ENCODE measurements at regions not wholly inside any gene's neighbourhood (a gene's known extent, or its start where the extent isn't known, plus 50 kb on each side); places are given as distances from the start of the nearest gene placed in this dataset.

DNA sequence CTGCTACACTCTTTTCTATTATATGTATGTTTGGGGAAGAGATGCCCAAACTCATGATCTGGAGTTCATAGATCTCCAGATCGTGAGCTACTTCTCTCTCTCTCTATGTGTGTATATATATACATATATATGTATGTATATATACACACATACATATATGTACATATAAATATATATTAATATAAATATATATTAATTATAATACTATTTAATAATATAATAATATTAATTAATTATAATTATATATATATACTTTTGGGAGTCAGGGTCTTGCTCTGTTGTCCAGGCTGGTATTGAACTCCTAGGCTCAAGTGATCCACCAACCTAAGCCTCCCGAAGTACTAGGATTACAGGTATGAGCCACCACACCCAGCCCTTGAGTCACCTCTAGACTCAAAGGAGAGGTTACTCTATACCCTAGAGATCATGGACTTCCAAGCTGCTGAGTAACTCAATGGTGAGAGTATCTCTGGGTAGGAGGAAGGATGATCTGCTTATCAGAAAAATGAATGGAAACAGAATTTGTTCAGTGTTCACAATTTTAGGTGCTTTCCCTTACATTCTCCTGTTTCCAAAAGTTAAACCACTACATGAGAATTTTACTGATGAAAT is 463.5 kb upstream of the TRIB2 start:
- WGBS (ENCODE audit: insufficient coverage), result no CpG with 5 or more reads among the region's 2 CpGs
- DNase-seq, result no peak
- Histone ChIP-seq H3K4me3 (ENCODE audit: control insufficient read depth in 1 of 7, extremely low read depth in 1 of 7, insufficient read depth in 4 of 7, low read depth in 2 of 7, low read length in 6 of 7) (no peak overlapping the region), H3K36me3 (ENCODE audit: control insufficient read depth in 4 of 4, insufficient read depth in 4 of 4, low read length in 3 of 4) (no peaks in the 10 kb centered on the region), H3K27ac (ENCODE audit: insufficient read depth in 1 of 2, low read depth in 1 of 2, low read length in 2 of 2, poor library complexity in 1 of 2, severe bottlenecking in 2 of 2) (no peak overlapping the region), H3K9me3 (ENCODE audit: control extremely low read depth in 1 of 5, control insufficient read depth in 4 of 5, insufficient read depth in 2 of 5, low read depth in 1 of 5, low read length in 4 of 5) (no peaks in the 10 kb centered on the region), H3K27me3 (replicated peaks in 2 of 5; ENCODE audit: control insufficient read depth in 4 of 5, insufficient read depth in 5 of 5, low read length in 4 of 5) (no peaks in the 10 kb centered on the region), H3K4me1 (ENCODE audit: control extremely low read depth in 1 of 4, control insufficient read depth in 4 of 4, insufficient read depth in 4 of 4, low read length in 3 of 4) (no peaks in the 10 kb centered on the region)
- POLR2A ChIA-PET, result interaction anchor here (0.5 kb wide), 1 partner anchor 8 kb away, joined by 3 read pairs; no protein-coding TSS in a partner anchor
- CTCF ChIA-PET, result interaction anchor here (0.9 kb wide), 1 partner anchor 19 kb away, joined by 3 read pairs; no protein-coding TSS in a partner anchor

DNA sequence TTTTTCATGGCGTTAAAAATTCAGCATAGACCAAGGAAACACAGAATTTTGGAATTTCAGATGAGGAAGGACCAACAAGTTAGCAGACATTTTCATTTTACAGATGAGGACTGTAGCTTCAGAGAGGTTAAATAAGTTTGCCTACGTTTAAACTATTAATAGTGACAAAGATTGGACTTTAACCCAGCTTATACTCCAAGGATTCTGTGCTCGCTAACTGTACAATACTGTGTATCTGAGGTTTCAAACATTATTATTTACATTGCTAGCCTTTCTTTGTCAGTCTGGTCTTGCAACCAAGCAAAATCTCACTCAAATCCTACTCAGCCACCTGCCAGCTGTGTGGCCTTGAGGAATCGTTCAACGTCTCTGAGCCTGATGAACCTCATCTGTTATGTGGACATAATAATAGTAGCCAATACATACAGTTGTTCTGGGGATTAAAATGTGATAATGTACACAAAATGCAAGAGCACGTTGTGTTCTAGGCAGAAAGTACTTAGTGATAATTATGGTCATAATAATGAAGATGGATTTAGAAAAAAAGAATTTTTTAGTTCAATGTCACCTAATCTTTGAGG is 462.4 kb upstream of the TRIB2 start:
- ChIA-PET CTCF (interaction anchor here (0.9 kb wide), 1 partner anchor 18 kb away, joined by 3 read pairs; no protein-coding TSS in a partner anchor), POLR2A (no interaction called here)
- no peaks in the 10 kb centered on the region for H3K4me1 ChIP-seq (ENCODE audit: control extremely low read depth in 1 of 4, control insufficient read depth in 4 of 4, insufficient read depth in 4 of 4, low read length in 3 of 4)
- 100% methylated on average over 2 of the region's 6 CpGs for WGBS (ENCODE audit: insufficient coverage)
- H3K9me3 ChIP-seq (ENCODE audit: control extremely low read depth in 1 of 5, control insufficient read depth in 4 of 5, insufficient read depth in 2 of 5, low read depth in 1 of 5, low read length in 4 of 5), result no peaks in the 10 kb centered on the region
- H3K4me3 ChIP-seq (ENCODE audit: control insufficient read depth in 1 of 7, extremely low read depth in 1 of 7, insufficient read depth in 4 of 7, low read depth in 2 of 7, low read length in 6 of 7), result no peak overlapping the region
- no peaks in the 10 kb centered on the region for H3K36me3 ChIP-seq (ENCODE audit: control insufficient read depth in 4 of 4, insufficient read depth in 4 of 4, low read length in 3 of 4)
- DNase-seq, result no peak
- H3K27me3 ChIP-seq (replicated peaks in 2 of 5; ENCODE audit: control insufficient read depth in 4 of 5, insufficient read depth in 5 of 5, low read length in 4 of 5), result no peaks in the 10 kb centered on the region
- H3K27ac ChIP-seq (ENCODE audit: insufficient read depth in 1 of 2, low read depth in 1 of 2, low read length in 2 of 2, poor library complexity in 1 of 2, severe bottlenecking in 2 of 2), result no peak overlapping the region

DNA sequence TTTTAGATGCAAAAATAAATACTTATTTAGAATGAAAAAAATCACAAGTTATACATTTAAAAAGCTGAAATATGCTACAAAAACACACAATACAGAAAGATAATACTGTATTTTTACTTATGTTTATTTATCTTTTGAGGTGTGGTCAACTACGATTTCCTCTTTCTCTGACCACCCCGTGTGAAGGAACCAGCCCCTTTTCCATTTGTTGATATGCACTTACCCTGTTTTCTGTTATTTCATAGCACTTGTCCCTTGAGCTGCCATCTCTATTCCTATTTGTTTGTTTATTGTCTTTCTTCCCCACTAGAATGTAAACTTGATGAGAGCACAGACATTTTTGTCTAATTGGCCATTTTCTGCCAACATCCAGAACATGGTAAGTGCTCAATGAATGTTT is 460.5 kb upstream of the TRIB2 start:
- CTCF ChIA-PET, result no interaction called here
- Histone ChIP-seq H3K27me3 (replicated peaks in 2 of 5; ENCODE audit: control insufficient read depth in 4 of 5, insufficient read depth in 5 of 5, low read length in 4 of 5) (no peaks in the 10 kb centered on the region), H3K36me3 (ENCODE audit: control insufficient read depth in 4 of 4, insufficient read depth in 4 of 4, low read length in 3 of 4) (no peaks in the 10 kb centered on the region), H3K4me1 (ENCODE audit: control extremely low read depth in 1 of 4, control insufficient read depth in 4 of 4, insufficient read depth in 4 of 4, low read length in 3 of 4) (no peaks in the 10 kb centered on the region), H3K9me3 (ENCODE audit: control extremely low read depth in 1 of 5, control insufficient read depth in 4 of 5, insufficient read depth in 2 of 5, low read depth in 1 of 5, low read length in 4 of 5) (no peaks in the 10 kb centered on the region), H3K4me3 (ENCODE audit: control insufficient read depth in 1 of 7, extremely low read depth in 1 of 7, insufficient read depth in 4 of 7, low read depth in 2 of 7, low read length in 6 of 7) (no peak overlapping the region), H3K27ac (ENCODE audit: insufficient read depth in 1 of 2, low read depth in 1 of 2, low read length in 2 of 2, poor library complexity in 1 of 2, severe bottlenecking in 2 of 2) (no peak overlapping the region)
- 60% methylated on average over 1 of the region's 2 CpGs for WGBS (ENCODE audit: insufficient coverage)
- DNase-seq, result no peak
- POLR2A ChIA-PET, result no interaction called here

DNA sequence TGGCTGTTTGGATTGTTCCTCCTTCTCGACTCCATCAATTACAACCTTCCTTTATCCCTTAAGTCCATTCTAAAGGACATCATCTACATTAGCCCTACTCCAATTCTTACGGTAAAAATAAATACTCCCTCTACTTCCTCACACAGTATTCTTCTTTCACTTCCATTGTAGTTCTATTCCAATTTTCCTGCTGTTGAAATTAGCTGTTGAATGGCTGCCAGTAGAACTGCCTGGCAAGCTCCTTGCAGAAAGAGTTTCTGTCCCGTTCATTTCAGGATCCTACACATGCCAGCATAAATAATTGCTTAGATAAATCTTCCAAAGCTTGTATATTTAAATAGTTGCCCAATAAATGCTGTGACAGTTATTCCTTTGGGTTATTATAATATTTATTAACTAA is 459.3 kb upstream of the TRIB2 start:
- H3K27me3 ChIP-seq (replicated peaks in 2 of 5; ENCODE audit: control insufficient read depth in 4 of 5, insufficient read depth in 5 of 5, low read length in 4 of 5), result no peaks in the 10 kb centered on the region
- H3K27ac ChIP-seq (ENCODE audit: insufficient read depth in 1 of 2, low read depth in 1 of 2, low read length in 2 of 2, poor library complexity in 1 of 2, severe bottlenecking in 2 of 2), result no peak overlapping the region
- no peak for DNase-seq
- ChIA-PET CTCF (interaction anchor here (1.1 kb wide), 1 partner anchor 15 kb away, joined by 3 read pairs; no protein-coding TSS in a partner anchor), POLR2A (no interaction called here)
- H3K9me3 ChIP-seq (ENCODE audit: control extremely low read depth in 1 of 5, control insufficient read depth in 4 of 5, insufficient read depth in 2 of 5, low read depth in 1 of 5, low read length in 4 of 5), result no peaks in the 10 kb centered on the region
- H3K36me3 ChIP-seq (ENCODE audit: control insufficient read depth in 4 of 4, insufficient read depth in 4 of 4, low read length in 3 of 4), result no peaks in the 10 kb centered on the region
- H3K4me3 ChIP-seq (ENCODE audit: control insufficient read depth in 1 of 7, extremely low read depth in 1 of 7, insufficient read depth in 4 of 7, low read depth in 2 of 7, low read length in 6 of 7), result no peak overlapping the region
- 100% methylated on average over 2 of the region's 3 CpGs for WGBS (ENCODE audit: insufficient coverage)
- H3K4me1 ChIP-seq (ENCODE audit: control extremely low read depth in 1 of 4, control insufficient read depth in 4 of 4, insufficient read depth in 4 of 4, low read length in 3 of 4), result no peaks in the 10 kb centered on the region

DNA sequence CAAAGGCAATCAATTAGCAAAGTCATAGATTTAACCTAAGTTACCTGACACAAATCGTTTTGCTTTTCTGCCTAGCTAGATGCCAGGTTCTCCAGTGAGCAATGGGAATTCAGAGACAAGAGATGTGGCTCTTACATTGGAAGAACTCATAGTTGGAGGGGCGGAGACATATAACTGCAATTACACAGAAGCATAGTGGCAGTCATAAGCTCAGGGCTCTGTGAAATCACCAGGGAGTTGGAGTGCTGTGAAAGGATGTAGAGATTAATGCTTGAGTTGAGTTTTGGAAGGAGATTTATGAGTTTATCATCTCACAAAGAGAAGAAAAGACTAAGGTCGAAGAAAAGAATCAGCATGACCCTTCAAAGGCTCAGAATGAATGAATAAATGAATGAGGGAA is 457.2 kb upstream of the TRIB2 start:
- DNase-seq, result no peak
- no peak overlapping the region for H3K27ac ChIP-seq (ENCODE audit: insufficient read depth in 1 of 2, low read depth in 1 of 2, low read length in 2 of 2, poor library complexity in 1 of 2, severe bottlenecking in 2 of 2)
- H3K4me3 ChIP-seq (ENCODE audit: control insufficient read depth in 1 of 7, extremely low read depth in 1 of 7, insufficient read depth in 4 of 7, low read depth in 2 of 7, low read length in 6 of 7), result no peak overlapping the region
- H3K9me3 ChIP-seq (ENCODE audit: control extremely low read depth in 1 of 5, control insufficient read depth in 4 of 5, insufficient read depth in 2 of 5, low read depth in 1 of 5, low read length in 4 of 5), result no peaks in the 10 kb centered on the region
- no peaks in the 10 kb centered on the region for H3K36me3 ChIP-seq (ENCODE audit: control insufficient read depth in 4 of 4, insufficient read depth in 4 of 4, low read length in 3 of 4)
- POLR2A ChIA-PET, result no interaction called here
- no peaks in the 10 kb centered on the region for H3K27me3 ChIP-seq (replicated peaks in 2 of 5; ENCODE audit: control insufficient read depth in 4 of 5, insufficient read depth in 5 of 5, low read length in 4 of 5)
- CTCF ChIA-PET, result interaction anchor here (1.4 to 1.5 kb wide), 2 partner anchors 10 to 14 kb away, joined by 4 to 5 read pairs; no protein-coding TSS in a partner anchor
- peaks cover 0 to 8% (median 0%) of the 10 kb centered on the region in 4 experiments for H3K4me1 ChIP-seq (ENCODE audit: control extremely low read depth in 1 of 4, control insufficient read depth in 4 of 4, insufficient read depth in 4 of 4, low read length in 3 of 4)
- 94% methylated on average over 2 of the region's 3 CpGs for WGBS (ENCODE audit: insufficient coverage)

DNA sequence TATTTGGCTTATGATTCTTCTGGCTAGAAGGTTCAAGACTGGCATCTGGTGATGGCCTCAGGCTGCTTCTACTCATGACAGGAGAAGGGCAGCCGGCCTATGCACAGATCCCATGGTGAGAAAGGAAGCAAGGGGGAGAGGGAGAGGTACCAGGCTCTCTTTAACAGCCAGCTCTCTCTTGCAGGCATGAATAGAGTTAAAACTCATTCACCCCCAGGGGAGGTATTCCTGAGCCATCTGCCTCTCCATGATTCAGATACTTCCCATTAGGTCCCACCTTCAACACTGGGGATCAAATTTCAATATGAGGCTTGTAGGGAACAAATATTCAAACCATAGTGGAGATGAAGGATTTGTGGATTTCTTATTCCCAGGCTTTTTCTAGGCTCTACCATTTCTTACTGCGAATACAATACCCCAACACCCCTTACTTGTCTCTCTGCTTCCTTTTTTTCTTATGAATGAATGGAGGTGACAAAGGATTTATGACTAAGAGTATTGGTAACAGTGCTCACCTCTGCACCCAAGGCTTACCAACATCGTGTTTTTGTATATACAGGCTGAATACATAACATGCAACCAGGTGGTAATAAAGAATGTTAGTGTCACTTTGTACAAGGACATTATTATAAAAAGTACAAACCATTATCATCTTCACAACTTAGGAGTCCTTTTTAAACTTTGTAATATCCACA is 454.6 kb upstream of the TRIB2 start:
- 100% methylated on average over 1 of the region's 3 CpGs for WGBS (ENCODE audit: insufficient coverage)
- Histone ChIP-seq H3K27me3 (replicated peaks in 2 of 5; ENCODE audit: control insufficient read depth in 4 of 5, insufficient read depth in 5 of 5, low read length in 4 of 5) (no peaks in the 10 kb centered on the region), H3K27ac (ENCODE audit: insufficient read depth in 1 of 2, low read depth in 1 of 2, low read length in 2 of 2, poor library complexity in 1 of 2, severe bottlenecking in 2 of 2) (no peak overlapping the region), H3K36me3 (ENCODE audit: control insufficient read depth in 4 of 4, insufficient read depth in 4 of 4, low read length in 3 of 4) (no peaks in the 10 kb centered on the region), H3K4me1 (ENCODE audit: control extremely low read depth in 1 of 4, control insufficient read depth in 4 of 4, insufficient read depth in 4 of 4, low read length in 3 of 4) (peaks cover 0 to 8% (median 0%) of the 10 kb centered on the region in 4 experiments), H3K9me3 (ENCODE audit: control extremely low read depth in 1 of 5, control insufficient read depth in 4 of 5, insufficient read depth in 2 of 5, low read depth in 1 of 5, low read length in 4 of 5) (no peaks in the 10 kb centered on the region), H3K4me3 (ENCODE audit: control insufficient read depth in 1 of 7, extremely low read depth in 1 of 7, insufficient read depth in 4 of 7, low read depth in 2 of 7, low read length in 6 of 7) (no peak overlapping the region)
- DNase-seq, result no peak
- ChIA-PET CTCF (interaction anchor here (1.4 kb wide), 1 partner anchor 762 kb away, joined by 3 read pairs; no protein-coding TSS in a partner anchor), POLR2A (interaction anchor here (0.8 kb wide), 1 partner anchor 9 kb away, joined by 3 read pairs; no protein-coding TSS in a partner anchor)

Measured in common myeloid progenitor, CD34-positive (primary cell).